GM18499 (cell line): ENCODE measurements at regions not wholly inside any gene's neighbourhood (a gene's known extent, or its start where the extent isn't known, plus 50 kb on each side); places are given as distances from the start of the nearest gene placed in this dataset.
A peak's percentile ranks its signal among the peaks of the same experiment; 100 is the strongest.

Experiments
- ATAC-seq: cut with Tn5 transposase; IDR thresholded peaks from one replicate; pipeline ENCODE4 v1.9.1; 2021; ENCODE audit warnings: moderate number of reproducible peaks; ENCODE audit not compliant: insufficient read depth, unreplicated experiment

DNA sequence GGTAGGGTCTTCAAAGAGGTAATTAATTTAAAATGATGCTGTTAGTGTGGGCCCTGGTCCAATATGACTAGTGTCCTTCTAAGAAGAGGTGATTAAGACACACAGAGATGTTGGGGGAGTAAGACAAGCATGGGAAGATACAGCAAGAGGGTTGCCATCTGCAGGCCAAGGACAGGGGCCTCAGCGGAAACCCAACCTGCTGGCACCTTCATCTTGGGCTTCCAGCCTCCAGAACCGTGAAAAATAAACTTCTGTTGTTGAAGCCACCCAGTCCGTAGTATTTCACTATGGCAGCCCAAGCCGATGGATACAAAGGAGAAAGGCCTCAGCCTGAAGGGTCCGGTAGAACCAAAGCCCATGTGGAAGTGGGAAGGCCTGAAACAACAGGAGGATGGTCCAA, 161.7 kb upstream of the UBE2E1 start:
- ATAC-seq = no peak

DNA sequence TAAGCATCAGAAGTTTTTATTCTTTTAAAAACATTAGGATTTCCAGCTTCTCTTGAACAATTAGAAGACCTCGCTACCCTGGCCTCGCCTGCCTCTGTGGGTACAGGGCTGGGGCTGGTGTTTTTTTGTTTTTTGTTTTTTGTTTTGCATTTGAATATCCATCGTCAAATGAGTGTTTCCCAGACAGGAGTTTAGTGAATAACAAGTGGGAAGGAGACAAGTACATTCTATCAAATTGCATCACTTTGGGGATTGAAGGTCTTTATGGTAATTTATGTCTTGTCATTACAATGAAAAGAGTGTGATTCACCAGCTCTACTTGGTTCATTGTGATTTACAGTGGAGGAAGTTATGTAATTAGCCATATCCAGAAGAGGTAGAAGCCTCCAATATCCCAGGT, 161.1 kb upstream of the UBE2E1 start:
- no peak for ATAC-seq

DNA sequence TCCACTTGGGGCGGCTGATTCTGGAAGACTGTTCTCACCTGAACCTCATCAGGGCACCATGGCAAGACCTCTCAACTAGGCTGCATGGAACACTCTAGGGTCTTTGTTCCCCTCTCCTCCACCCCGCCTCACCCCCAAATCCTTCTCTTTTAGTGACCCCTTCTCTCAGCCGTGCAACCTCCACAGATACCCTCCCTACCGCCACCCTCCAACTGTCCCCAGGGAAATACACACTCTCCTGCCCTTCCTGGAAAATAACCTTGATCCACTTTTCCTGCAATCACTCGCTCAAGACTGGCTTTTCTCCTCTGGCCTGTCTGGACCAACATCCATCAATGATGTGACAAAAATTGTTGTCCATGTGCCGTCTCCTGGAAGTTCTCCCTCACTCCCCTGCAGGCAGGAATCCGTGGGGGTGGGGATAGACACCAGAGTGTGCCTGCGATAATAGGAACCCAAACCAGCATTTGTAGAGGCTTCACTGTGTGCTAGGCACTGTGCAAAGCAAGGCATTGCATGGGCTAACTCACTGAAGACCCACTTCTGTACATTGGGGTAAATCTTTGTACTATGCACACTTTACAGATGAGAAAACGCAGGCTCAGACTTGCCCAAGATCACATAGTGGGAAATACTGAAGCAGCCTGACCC, 160.1 kb upstream of the UBE2E1 start:
- no peak for ATAC-seq

DNA sequence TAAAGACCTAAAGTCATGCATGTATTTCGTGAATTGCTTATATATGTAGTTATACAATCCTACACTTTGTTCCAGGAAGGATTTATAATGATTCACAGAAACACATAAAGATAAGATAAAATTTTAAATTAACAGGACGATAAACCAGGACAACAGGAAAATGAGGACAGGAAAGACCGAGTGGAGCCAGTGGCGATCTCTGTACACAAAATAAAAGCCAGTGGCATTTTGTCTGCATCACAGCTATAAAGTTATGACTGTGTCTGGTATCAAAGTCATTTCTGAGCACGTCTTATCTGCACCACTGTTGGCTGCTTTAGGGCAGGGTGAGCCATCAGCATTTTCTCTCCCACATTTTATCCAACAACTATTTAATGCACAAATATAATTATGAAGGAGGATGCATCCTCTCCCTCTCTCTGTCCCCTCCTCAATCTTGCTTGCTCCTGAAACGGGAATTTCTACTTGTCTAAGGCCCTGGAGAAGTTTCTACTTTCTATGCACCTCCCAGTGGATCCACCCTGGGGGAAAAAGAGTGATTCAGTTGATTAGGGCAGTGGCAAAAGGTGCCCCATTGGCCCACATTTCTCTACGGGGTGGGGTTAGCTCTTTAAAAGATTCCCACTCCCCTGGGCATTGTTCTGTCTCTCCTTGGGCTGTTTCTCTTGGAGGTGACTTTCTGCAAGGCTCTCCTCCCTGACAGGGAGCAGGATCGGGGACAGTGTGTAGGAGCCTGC, 159.4 kb upstream of the UBE2E1 start:
- no peak for ATAC-seq

DNA sequence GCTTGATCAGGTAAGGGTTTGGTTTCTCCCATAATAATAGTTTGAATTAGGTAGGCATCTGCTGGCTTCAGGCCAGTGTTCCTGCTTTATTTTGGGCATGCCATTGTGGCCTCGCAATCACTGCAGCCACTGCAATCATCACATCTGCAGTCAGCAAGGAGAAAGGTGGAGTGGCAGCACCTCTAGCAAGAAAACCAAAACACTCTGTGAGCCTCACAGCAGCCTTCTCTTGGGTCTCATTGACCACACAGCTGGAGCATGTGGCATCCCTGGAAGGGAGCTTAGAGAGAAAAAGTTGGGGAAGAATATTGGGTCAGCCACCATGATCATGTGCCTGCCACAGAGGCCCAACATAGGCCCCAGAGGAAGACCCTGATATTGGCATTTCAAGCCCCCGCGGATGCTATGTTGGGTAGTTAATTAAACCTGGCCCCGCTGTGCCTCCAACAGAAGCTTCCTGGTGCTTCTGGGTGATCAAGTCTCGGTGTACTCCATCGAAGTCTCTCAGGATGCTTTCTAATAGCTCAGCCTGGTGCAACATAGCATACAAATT, 158.0 kb upstream of the UBE2E1 start:
- no peak for ATAC-seq

DNA sequence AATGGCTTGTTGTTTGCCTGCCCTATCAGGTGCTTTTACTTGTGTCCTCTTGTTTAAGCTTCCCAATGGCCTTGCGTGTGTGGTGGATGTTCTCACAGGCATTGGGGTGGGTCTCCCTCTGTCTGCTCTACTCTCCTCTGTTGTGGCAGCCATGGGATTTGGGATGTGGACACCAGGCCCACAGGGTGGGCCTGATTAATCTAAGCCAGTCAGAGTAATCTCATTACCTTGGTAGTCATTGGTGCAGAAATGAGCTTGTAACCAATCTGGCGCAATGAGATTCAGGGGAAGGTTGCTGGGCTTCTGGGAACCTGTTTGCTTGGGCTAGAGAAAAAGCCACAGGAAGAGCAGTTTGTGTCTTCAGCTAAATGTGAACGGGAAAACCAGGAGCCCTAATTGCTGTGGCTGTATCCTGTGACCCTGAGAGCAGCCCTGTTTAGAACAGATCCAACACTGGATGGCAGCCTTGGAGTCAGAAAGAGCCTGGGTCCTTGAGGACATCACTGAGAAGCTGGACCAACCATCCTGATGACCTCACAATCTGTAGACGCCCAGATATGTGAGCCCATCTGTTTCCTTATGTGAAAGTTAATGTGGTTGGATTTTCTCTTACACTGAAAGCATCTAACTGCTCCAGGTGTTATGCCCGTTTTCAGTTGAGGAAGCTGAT, 157.3 kb upstream of the UBE2E1 start:
- no peak for ATAC-seq

DNA sequence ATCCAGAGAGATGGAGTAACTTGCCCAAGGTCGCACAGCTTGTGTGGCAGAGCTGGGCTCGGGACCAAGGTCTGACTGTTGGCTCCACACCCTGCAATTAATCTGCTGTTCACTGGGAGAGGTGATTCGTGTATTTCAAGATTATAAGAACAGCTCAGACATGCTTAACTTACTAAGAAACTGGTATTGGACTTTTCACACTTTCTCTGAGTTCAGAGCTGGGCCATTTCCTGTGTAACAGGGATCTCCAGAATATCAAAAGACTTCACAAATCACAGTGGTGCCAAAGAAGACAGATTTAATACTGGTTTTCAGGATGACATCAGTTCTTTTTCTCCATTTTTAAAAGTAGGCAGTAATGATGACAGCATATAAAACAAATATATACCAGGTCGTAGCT, 156.8 kb upstream of the UBE2E1 start:
- no peak for ATAC-seq

DNA sequence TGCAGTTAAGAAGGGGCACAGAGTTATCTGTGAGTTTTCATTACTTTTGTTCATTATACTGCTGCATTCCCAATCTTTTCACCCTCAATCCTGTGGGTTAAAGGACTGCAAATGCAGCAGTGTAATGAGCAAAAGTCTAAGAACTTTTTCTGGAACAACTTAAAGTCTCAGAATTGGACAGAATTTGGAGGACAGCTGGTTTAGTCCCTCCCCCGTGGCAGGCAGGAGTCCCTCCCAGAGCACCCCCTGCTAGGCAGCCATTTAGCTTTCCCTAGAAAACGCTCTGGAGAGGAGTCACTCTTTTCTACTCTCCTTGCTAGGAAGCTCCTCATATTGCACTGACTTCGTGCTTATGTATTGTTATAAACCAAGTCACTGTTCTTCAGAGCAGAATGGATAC, 156.3 kb upstream of the UBE2E1 start:
- no peak for ATAC-seq

DNA sequence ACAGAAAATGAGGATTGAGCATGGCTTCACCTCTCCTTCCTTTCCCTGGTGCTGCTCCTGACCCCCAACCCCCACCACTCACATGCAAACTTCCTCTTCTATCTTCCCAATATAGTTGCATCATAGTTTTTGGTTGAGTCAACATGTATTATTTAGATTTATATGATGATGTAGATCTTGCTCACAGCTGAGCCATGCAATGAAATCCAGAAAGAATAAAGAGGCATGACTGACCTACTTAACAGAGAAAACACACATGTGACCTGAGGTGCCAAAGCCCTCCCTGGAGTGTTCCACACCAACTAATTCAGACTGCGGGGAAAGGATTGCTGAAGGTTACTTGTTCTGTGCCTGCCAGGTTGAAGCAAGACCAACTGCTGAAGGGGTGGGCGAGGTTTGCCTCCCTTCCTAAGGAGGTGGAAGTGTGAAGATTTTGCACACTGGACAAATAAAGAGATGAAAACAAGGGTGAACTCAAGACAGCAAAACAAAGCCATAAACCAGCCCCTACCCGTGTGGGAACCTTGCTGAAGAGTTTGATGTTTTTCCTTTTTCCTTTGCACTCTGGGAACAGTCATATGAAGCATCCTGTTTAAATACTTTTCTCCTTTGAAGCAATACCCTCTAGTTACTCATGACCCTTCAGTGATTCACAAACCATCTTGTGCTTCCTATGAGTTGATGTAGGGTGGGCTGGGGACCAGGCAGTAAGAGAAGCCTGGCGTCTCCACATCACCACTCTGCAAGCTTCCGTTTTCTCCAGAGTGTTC, 155.2 kb upstream of the UBE2E1 start:
- ATAC-seq = no peak

DNA sequence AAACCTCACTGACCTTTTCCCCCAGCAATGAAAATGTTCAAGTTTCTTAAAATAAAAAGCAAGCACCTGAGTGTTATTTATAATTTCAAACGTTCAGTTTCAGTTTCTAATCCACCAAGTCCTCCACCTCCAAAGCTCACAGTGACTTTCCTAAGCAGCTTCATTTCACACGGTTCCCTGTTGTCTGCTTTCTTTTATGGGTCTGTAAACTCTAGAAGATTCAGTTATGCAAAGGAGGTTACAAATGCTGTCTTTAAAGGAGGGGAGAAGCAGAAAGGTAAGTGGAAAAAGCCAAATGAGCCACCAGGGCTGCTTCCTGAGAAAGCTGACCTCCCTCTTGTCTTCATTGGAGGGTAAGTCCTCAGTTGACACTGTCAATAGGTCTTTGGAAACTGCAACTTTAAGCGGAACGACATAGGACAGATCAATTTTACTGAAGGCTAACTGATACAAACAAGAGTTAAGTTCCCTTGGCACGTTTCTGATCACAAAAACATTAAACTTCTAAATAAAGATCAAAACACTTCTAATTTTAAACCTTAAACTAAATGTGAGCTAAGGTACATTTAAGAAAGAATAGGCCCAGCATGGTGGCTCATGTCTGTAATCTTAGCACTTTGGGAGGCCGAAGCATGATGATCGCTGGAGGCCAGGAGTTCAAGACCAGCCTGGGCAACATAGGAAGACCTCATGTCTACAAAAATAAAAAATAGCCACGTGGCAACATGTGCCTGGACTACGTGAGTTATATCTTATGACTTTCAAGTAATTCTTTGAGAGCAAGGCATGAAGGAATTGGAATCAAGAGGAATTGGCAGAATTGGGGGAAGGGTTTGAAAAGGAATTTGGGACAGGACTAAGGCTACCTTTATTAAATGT, 151.9 kb upstream of the UBE2E1 start:
- peak; percentile 92 for ATAC-seq

DNA sequence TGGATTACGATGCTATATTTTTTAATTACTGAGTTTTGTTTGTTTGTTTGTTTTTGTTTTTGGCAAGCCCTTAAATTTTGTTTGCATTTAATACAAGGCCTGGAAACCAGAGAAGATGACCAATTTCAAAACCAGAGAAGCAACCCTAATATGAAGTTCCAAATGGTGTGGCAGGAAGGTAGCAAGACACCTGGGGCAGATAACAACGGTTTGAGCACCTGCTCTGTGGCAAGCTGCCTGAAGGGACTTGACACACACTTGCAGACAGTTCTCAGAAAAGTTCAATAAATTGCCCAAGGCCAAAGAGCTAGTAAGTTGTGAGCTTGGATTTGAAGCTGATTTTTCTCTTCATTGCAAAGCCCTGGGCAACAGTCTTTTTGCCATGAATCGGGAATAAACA, 151.2 kb upstream of the UBE2E1 start:
- ATAC-seq = no peak

DNA sequence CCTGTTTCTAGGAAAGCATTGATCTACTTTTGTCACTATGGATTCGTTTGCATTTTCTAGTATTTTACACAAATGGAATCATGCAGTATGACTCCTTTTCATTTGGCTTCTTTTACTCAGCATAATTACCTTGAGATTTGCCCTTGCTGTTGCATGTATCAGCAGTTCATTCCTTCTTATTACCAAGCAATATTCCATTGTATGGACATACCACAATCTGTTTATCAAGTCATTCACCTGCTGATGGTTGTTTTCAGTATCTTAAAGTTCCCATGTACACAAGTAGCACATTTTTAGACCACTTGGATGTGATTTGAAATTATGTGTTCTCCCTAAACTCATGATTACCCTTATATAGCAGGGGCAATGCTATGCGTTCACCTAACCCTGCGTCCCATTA, 150.0 kb upstream of the UBE2E1 start:
- ATAC-seq = no peak

DNA sequence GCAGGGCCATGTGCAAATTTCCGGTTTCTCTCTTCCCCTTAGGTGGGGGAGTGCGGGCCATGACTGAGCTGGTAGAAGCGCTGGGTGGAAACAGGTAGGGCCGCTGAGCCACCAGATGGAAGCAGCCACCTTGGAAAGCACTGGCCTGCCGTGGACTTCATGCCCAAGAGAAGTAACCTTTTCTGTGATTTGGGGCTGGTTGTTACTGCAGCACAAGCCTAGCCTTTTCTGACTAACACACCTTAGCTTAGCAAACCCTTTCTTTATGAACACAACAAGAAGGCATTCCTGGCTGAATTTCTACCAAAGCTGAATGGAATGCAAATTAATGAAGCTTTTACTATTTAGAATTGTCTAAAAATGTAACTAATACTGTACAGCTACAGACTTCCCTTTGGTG, 149.6 kb upstream of the UBE2E1 start:
- ATAC-seq = no peak

DNA sequence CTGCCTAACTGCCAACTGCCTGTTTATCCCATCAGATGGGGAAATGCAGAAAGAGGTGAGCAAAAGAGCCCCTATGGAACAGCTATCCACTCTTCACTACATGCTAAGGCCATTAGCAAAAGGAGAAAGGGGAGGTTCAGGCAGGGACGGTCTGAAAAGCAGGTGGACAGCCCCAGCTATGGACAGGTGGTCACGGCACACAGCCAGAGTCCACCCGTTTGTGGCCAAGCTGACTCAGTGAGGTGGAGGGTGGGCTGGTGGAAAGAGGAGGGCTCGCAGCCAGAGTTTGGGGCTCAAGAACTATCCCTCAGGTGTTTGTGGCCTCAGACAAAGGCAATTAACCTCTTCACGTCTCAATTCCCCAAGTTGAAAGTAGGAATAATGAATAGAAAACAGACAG, 148.9 kb upstream of the UBE2E1 start:
- no peak for ATAC-seq

DNA sequence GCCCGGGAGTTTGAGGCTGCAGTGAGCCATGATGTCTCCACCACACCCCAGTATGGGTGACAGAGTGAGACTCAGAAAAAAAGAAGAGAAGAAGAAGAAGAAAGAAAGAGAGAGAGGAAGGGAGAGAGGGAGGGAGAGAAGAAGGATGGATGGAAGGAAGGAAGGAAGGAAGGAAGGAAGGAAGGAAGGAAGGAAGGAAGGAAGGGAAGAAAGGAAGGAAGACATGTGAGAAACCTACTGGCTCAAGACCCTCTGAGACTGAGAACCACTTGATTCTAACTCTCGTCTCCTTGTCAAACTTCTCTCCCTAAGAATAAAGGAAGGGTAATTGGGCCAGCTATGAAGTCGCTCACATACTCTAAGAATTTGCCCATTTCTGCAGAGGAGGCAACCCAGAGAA, 148.1 kb upstream of the UBE2E1 start:
- ATAC-seq = no peak

DNA sequence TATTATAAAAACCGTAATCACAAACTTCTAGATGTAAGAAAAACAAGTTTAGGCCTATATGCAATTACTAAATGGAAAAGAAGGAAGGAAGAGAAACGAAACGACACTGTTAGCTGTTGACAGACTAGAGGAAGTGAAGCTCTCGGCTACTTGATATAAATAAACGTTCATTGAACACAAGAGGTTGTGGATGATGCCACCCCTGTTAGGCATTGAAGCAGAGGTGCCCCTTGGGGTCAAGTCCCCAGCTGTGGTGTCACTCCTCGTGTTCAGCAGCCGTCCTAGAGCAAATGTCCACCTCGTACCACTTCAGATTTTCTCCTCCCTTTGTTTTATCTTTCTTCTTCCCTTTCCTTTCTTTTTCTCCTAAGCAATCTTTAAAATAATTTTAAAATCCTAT, 146.5 kb upstream of the UBE2E1 start:
- ATAC-seq = peak; percentile 45

DNA sequence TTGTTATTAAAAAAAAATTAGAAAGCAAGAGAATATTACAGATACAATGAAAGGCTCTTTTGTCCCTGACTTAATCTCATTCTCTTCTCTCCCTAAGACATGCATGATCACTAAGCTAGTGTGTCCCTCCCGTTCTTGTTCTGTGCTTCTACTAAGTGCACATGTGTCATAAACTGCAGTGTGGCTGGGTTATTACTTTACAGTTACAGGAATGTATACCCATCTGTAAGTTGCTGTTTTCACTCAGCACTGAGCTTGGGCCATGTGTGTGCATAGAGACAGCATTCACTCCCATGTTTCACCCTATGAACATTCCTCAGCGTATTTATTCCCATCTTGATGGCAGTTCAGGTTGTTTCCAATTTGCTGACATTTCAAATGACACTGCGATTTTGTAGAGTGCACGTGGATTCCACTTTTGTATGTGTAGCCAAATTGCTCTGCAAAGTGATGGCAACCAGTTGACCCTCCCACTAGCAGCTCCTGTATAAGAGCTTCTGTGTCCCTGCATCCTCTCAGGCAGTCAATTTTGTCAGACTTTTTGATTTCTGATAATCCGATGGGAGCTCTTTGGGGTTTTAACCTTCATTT, 145.8 kb upstream of the UBE2E1 start:
- ATAC-seq = no peak

DNA sequence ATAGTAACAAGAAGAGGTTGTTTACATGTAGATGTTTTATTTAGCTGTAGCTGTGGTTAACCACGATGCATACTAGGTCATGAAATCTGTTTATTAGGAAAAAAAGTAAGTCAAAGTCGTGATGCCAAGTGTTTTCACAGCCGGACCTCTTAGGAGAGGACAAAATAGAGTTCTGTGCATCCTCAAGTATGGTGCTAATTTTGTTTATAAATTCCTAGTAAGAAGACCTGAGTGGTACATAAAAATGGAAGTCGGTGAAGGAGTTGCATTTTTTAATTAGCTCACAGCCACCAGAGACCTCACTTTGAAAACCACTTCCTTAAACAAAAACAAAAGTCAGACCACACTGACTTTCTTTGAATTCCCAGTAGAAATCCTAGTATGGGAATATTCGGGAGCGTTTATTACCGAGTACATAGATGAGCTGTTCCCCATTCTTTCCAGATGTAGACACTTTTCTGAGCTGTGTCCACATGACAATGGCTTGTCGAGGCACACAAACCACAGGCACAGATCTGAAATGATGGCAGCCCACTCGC, 143.6 kb upstream of the UBE2E1 start:
- no peak for ATAC-seq

DNA sequence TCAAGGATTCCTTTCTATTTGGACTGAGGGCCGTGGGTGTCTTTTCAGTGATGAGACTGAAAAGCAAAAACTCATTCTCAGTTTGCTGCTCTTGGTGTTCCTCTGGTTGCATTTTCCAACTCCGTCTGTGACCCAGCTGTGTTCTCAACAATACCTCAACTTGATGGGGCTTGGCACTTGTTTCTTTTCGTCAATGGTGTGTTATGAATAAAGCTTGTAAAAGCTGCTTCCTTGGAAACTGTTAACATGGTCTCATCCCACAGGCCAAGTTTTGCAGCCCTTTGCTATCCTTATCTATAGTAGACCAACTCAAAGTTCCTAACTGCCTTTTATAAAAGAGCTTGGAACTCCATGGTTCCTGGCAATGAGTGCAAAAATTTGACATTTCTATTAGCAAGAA, 142.5 kb upstream of the UBE2E1 start:
- no peak for ATAC-seq
